Endodermal cell (in vitro differentiated cells): ENCODE measurements at regions not wholly inside any gene's neighbourhood (a gene's known extent, or its start where the extent isn't known, plus 50 kb on each side); places are given as distances from the start of the nearest gene placed in this dataset.

Experiments used
- DNase-seq: peaks from one replicate; pipeline ENCODE4 v3.0.0-alpha.2; 2017
- H3K27ac ChIP-seq: 2 replicates; pipeline ENCODE4 v1.5.1; 2013; ENCODE audit warnings: mild to moderate bottlenecking, low read depth, low read length, moderate library complexity
- H3K27me3 ChIP-seq: 2 replicates; pipeline ENCODE4 v1.6.1; 2013; ENCODE audit warnings: mild to moderate bottlenecking, low read length, moderate library complexity; ENCODE audit not compliant: insufficient read depth, control insufficient read depth, poor library complexity, severe bottlenecking
- H3K36me3 ChIP-seq: 2 replicates; pipeline ENCODE4 v1.7.0; 2013; ENCODE audit warnings: mild to moderate bottlenecking, low read length, moderate library complexity; ENCODE audit not compliant: control insufficient read depth, insufficient read depth
- H3K4me1 ChIP-seq: one replicate; pipeline ENCODE4 v1.7.0; 2013; ENCODE audit warnings: low read length; ENCODE audit not compliant: control insufficient read depth, insufficient read depth
- H3K4me3 ChIP-seq: 2 replicates; pipeline ENCODE4 v1.5.1; 2013; ENCODE audit warnings: mild to moderate bottlenecking, low read length, moderate library complexity
- H3K9ac ChIP-seq: 2 replicates; pipeline ENCODE4 v1.6.1; 2013; ENCODE audit warnings: mild to moderate bottlenecking, low read length, moderate library complexity; ENCODE audit not compliant: poor library complexity, severe bottlenecking; ENCODE audit errors: extremely low read depth
- H3K9me3 ChIP-seq: 2 replicates; pipeline ENCODE4 v1.6.1; 2013; ENCODE audit warnings: mild to moderate bottlenecking, low read length, moderate library complexity; ENCODE audit not compliant: control insufficient read depth
- H3K27ac Mint-ChIP-seq: 2 replicates; pipeline ENCODE4 v1.8.0; 2020; ENCODE audit warnings: mixed read lengths
- H3K27me3 Mint-ChIP-seq: 2 replicates; pipeline ENCODE4 v1.8.0; 2021; ENCODE audit warnings: mild to moderate bottlenecking, mixed read lengths; ENCODE audit not compliant: insufficient read depth
- H3K36me3 Mint-ChIP-seq: 2 replicates; pipeline ENCODE4 v1.8.0; 2020; ENCODE audit warnings: low read depth, mixed read lengths
- H3K4me1 Mint-ChIP-seq: 2 replicates; pipeline ENCODE4 v1.8.0; 2020; ENCODE audit warnings: mixed read lengths
- H3K4me3 Mint-ChIP-seq: 2 replicates; pipeline ENCODE4 v1.8.0; 2020; ENCODE audit warnings: mild to moderate bottlenecking, moderate library complexity, mixed read lengths
- H3K9me3 Mint-ChIP-seq: 2 replicates; pipeline ENCODE4 v1.8.0; 2020; ENCODE audit warnings: mild to moderate bottlenecking, mixed read lengths
- WGBS, 2 experiments: methylation state at CpG; one replicate each; pipeline versions ENCODE4 v1.1.5 to v1.1.7; 2013; ENCODE audit warnings: missing lambda C conversion rate in 2 of 2, mixed read lengths in 1 of 2; ENCODE audit not compliant: insufficient coverage in 1 of 2, insufficient read length in 1 of 2; 5-methylcytosine and 5-hydroxymethylcytosine counted together
- TF ChIP-seq, protein P1 (sequence below): fragments of 200-600 bp; sonication (generic); conservative IDR thresholded peaks from 2 replicates; pipeline ENCODE4 v1.5.0; 2021; ENCODE audit warnings: antibody characterized with exemption, mild to moderate bottlenecking

DNA sequence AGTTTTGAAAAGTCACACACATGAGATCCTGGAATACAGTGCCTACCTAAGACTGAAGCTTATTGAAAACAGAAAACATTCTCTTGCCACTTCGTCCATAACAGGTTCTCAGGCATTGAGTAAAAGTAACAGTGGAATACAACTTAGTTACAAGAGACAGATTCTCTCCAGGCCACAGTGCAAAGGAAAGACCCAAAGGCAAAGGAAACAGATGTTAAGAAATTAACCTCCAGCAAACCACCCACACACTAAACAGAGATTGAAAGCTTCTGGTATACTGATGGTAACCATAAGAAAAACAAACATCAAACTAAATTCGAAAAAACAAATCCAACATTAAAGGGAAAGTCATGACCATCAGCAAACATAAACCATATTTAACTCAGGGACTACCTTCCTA lies 914.7 kb downstream of the SLITRK5 start:
- no peaks in the 10 kb centered on the region for H3K9me3 Mint-ChIP-seq
- 88% methylated on average over 2 of the region's 2 CpGs; no CpG with 5 or more reads in 1 of the 2 experiments for WGBS, 2 experiments
- H3K9me3 ChIP-seq, result no peaks in the 10 kb centered on the region
- H3K27ac Mint-ChIP-seq, result peak overlapping the region; percentile 50
- no peaks in the 10 kb centered on the region for H3K27me3 ChIP-seq
- no peak overlapping the region for H3K9ac ChIP-seq
- TF ChIP-seq, protein P1, sequence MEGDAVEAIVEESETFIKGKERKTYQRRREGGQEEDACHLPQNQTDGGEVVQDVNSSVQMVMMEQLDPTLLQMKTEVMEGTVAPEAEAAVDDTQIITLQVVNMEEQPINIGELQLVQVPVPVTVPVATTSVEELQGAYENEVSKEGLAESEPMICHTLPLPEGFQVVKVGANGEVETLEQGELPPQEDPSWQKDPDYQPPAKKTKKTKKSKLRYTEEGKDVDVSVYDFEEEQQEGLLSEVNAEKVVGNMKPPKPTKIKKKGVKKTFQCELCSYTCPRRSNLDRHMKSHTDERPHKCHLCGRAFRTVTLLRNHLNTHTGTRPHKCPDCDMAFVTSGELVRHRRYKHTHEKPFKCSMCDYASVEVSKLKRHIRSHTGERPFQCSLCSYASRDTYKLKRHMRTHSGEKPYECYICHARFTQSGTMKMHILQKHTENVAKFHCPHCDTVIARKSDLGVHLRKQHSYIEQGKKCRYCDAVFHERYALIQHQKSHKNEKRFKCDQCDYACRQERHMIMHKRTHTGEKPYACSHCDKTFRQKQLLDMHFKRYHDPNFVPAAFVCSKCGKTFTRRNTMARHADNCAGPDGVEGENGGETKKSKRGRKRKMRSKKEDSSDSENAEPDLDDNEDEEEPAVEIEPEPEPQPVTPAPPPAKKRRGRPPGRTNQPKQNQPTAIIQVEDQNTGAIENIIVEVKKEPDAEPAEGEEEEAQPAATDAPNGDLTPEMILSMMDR, result no peak
- H3K36me3 ChIP-seq, result no peaks in the 10 kb centered on the region
- no peaks in the 10 kb centered on the region for H3K4me1 ChIP-seq
- no peaks in the 10 kb centered on the region for H3K27me3 Mint-ChIP-seq
- DNase-seq, result no peak
- H3K4me1 Mint-ChIP-seq, result no peaks in the 10 kb centered on the region
- H3K4me3 ChIP-seq, result no peak overlapping the region
- H3K36me3 Mint-ChIP-seq, result no peaks in the 10 kb centered on the region
- no peak overlapping the region for H3K4me3 Mint-ChIP-seq
- no peak overlapping the region for H3K27ac ChIP-seq

DNA sequence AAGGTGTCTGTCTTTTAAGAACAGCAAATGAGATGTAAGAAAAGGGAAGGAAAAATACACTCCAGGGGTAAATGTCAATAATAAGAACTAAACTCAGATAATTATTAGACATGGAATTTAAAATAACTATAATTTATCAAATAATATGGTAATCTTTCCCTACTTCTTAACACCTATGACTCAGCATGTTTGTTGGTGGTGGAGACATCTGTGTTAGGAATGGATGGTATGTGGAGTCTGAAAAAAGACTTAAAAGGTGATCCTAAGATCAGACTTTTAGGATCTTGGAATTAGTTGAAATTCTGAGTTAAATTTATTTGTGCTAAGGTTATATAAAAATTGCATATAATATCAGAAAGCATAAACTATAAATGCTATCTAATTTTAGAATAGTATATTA lies 915.1 kb downstream of the SLITRK5 start:
- H3K4me3 ChIP-seq, result no peak overlapping the region
- Mint-ChIP-seq H3K4me1 (no peaks in the 10 kb centered on the region), H3K27me3 (no peaks in the 10 kb centered on the region), H3K27ac (peak overlapping the region; percentile 50), H3K9me3 (no peaks in the 10 kb centered on the region), H3K4me3 (no peak overlapping the region), H3K36me3 (no peaks in the 10 kb centered on the region)
- H3K36me3 ChIP-seq, result no peaks in the 10 kb centered on the region
- TF ChIP-seq, protein P1, result no peak
- H3K4me1 ChIP-seq, result no peaks in the 10 kb centered on the region
- no peak overlapping the region for H3K27ac ChIP-seq
- no peak overlapping the region for H3K9ac ChIP-seq
- DNase-seq, result no peak
- H3K27me3 ChIP-seq, result no peaks in the 10 kb centered on the region
- no peaks in the 10 kb centered on the region for H3K9me3 ChIP-seq

GRCh38 chr13:88590574-88590973 lies 919.4 kb downstream of the SLITRK5 start:
- Histone ChIP-seq H3K27me3 (no peaks in the 10 kb centered on the region), H3K4me3 (no peak overlapping the region), H3K9ac (no peak overlapping the region), H3K4me1 (no peaks in the 10 kb centered on the region), H3K27ac (no peak overlapping the region), H3K9me3 (peaks cover 24% of the 10 kb centered on the region), H3K36me3 (no peaks in the 10 kb centered on the region)
- H3K4me1 Mint-ChIP-seq, result no peaks in the 10 kb centered on the region
- DNase-seq, result no peak
- H3K9me3 Mint-ChIP-seq, result peaks cover 19% of the 10 kb centered on the region
- H3K27ac Mint-ChIP-seq, result no peak overlapping the region
- WGBS, 2 experiments, result 79% methylated on average over 1 of the region's 1 CpG; no CpG with 5 or more reads in 1 of the 2 experiments
- H3K27me3 Mint-ChIP-seq, result no peaks in the 10 kb centered on the region
- H3K4me3 Mint-ChIP-seq, result no peak overlapping the region
- TF ChIP-seq, protein P1, result no peak
- no peaks in the 10 kb centered on the region for H3K36me3 Mint-ChIP-seq
